ENCODE measurements at regions not wholly inside any gene's neighbourhood (a gene's known extent, or its start where the extent isn't known, plus 50 kb on each side); places are given as distances from the start of the nearest gene placed in this dataset.

- ChIA-PET CTCF (ENCODE audit: partially characterized antibody) (interaction anchor here (0.6 kb wide), 1 partner anchor 175 kb away, joined by 3 read pairs; no protein-coding TSS in a partner anchor), POLR2A (ENCODE audit: partially characterized antibody) (no interaction called here)
- Histone ChIP-seq H3K27ac (ENCODE audit: low read depth, low read length) (no peak overlapping the region), H3K23me2 (ENCODE audit: low read depth, low read length) (no peaks in the 10 kb centered on the region; the same call in 1 of the 2 replicates), H2BK5ac (ENCODE audit: low read depth, low read length) (no peak overlapping the region), H3K9me3 (ENCODE audit: insufficient read depth in 2 of 2, low read depth in 1 of 2, low read length in 1 of 2) (no peaks in the 10 kb centered on the region), H3K56ac (replicated peaks; ENCODE audit: insufficient read length, low read depth, low read length) (no peak overlapping the region), H3K27me3 (replicated peaks in 1 of 4; ENCODE audit: control insufficient read depth in 3 of 4, extremely low read depth in 1 of 4, insufficient read depth in 3 of 4, low read length in 3 of 4) (no peaks in the 10 kb centered on the region), H3K23ac (ENCODE audit: insufficient read length) (no peak overlapping the region), H4K20me1 (replicated peaks in 1 of 2; ENCODE audit: control insufficient read depth in 1 of 2, insufficient read depth in 2 of 2, low read length in 2 of 2) (no peaks in the 10 kb centered on the region), H3K18ac (ENCODE audit: extremely low read depth, low read length) (no peak overlapping the region), H2AK5ac (ENCODE audit: low read depth, low read length) (no peak overlapping the region), H3K4me2 (ENCODE audit: insufficient read depth in 1 of 2, low read depth in 2 of 2, low read length in 2 of 2) (no peak overlapping the region), H4K91ac (replicated peaks; ENCODE audit: insufficient read length, low read length) (no peak overlapping the region), H3K4me3 (ENCODE audit: extremely low read depth in 1 of 4, insufficient read depth in 2 of 4, low read depth in 3 of 4, low read length in 4 of 4) (no peak overlapping the region), H4K5ac (ENCODE audit: insufficient read length, low read depth, low read length) (no peak overlapping the region), H3K36me3 (ENCODE audit: control insufficient read depth in 2 of 4, insufficient read depth in 4 of 4, low read length in 3 of 4) (no peaks in the 10 kb centered on the region), H3K79me1 (ENCODE audit: low read depth, low read length) (no peaks in the 10 kb centered on the region), H2BK120ac (replicated peaks; ENCODE audit: low read depth, low read length) (no peak overlapping the region), H3K79me2 (ENCODE audit: control insufficient read depth in 1 of 2, insufficient read depth in 2 of 2, low read length in 2 of 2) (no peaks in the 10 kb centered on the region), H3K14ac (ENCODE audit: insufficient read length) (no peak overlapping the region), H4K8ac (ENCODE audit: extremely low read depth, insufficient read depth, low read length) (no peak overlapping the region), H2AFZ (ENCODE audit: low read length) (no peak overlapping the region), H2BK12ac (ENCODE audit: low read depth, low read length) (no peak overlapping the region), H2BK15ac (ENCODE audit: low read length) (no peak overlapping the region), H3K9ac (replicated peaks in 1 of 4; ENCODE audit: extremely low read depth in 1 of 4, low read depth in 3 of 4, low read length in 3 of 4) (no peak overlapping the region), H3K4me1 (replicated peaks in 1 of 4; ENCODE audit: control insufficient read depth in 3 of 4, insufficient read depth in 4 of 4, low read length in 3 of 4) (no peaks in the 10 kb centered on the region), H3K4ac (replicated peaks; ENCODE audit: insufficient read length, low read depth, low read length) (no peak overlapping the region), H2BK20ac (ENCODE audit: low read length) (no peak overlapping the region)
- FAIRE-seq, result no peak
- no peak for DNase-seq (ENCODE audit: low read depth in 1 of 2, low spot score in 2 of 2)
- 80% methylated on average over 3 of the region's 3 CpGs; no CpG with 5 or more reads in 1 of the 2 experiments for WGBS, 2 experiments (ENCODE audit: extremely low coverage in 1 of 2, insufficient coverage in 1 of 2, insufficient read length in 1 of 2, insufficient replicate concordance in 2 of 2, low coverage in 1 of 2, low lambda C conversion rate in 2 of 2, missing lambda C conversion rate in 1 of 2)
- TF ChIP-seq POLR2AphosphoS5 (IDR thresholded peaks at IDR 0.05; ENCODE audit: low read depth, low read length) (no peak), SIX5 (IDR thresholded peaks at IDR 0.05; ENCODE audit: low read depth, low read length) (no peak), SP4 (IDR thresholded peaks at IDR 0.05; ENCODE audit: low read length) (no peak), JUN (IDR thresholded peaks at IDR 0.05; ENCODE audit: low read depth, low read length) (no peak), POU5F1 (IDR thresholded peaks at IDR 0.05; ENCODE audit: low read depth, low read length) (no peak), HDAC6 (IDR thresholded peaks at IDR 0.05; ENCODE audit: low read depth, low read length) (no peak), BRCA1 (IDR thresholded peaks at IDR 0.05; ENCODE audit: low read depth, low read length) (no peak), TCF12 (IDR thresholded peaks at IDR 0.05; ENCODE audit: low read depth, low read length) (no peak), CTBP2 (IDR thresholded peaks at IDR 0.05; ENCODE audit: borderline replicate concordance, insufficient read depth, insufficient read length, low read length) (no peak), RXRA (IDR thresholded peaks at IDR 0.05; ENCODE audit: insufficient read depth, low read depth, low read length) (no peak), KDM5A (IDR thresholded peaks at IDR 0.05; ENCODE audit: low read length) (no peak), BACH1 (IDR thresholded peaks at IDR 0.05; ENCODE audit: low read length) (no peak)
- TF ChIP-seq, protein P1, sequence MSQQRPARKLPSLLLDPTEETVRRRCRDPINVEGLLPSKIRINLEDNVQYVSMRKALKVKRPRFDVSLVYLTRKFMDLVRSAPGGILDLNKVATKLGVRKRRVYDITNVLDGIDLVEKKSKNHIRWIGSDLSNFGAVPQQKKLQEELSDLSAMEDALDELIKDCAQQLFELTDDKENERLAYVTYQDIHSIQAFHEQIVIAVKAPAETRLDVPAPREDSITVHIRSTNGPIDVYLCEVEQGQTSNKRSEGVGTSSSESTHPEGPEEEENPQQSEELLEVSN (IDR thresholded peaks at IDR 0.05), result no peak
- TF ChIP-seq, protein P2, sequence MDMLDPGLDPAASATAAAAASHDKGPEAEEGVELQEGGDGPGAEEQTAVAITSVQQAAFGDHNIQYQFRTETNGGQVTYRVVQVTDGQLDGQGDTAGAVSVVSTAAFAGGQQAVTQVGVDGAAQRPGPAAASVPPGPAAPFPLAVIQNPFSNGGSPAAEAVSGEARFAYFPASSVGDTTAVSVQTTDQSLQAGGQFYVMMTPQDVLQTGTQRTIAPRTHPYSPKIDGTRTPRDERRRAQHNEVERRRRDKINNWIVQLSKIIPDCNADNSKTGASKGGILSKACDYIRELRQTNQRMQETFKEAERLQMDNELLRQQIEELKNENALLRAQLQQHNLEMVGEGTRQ (IDR thresholded peaks at IDR 0.05; ENCODE audit: low read length), result no peak
Measured at GRCh38 chr7:26916779-26917320, 52.5 kb upstream of the SKAP2 start.
